Esophagus muscularis mucosa (tissue), 4 donors: ENCODE measurements at regions not wholly inside any gene's neighbourhood (a gene's known extent, or its start where the extent isn't known, plus 50 kb on each side); places are given as distances from the start of the nearest gene placed in this dataset.
"Not testable (repeated sequence)": the region's sequence is repeated elsewhere in the genome, so short reads cannot be mapped to it uniquely, and the experiment has no call there.

Source experiments
- DNase-seq: peaks from one replicate; pipeline ENCODE4 v3.0.0-alpha.2; 2017; ENCODE audit errors: extremely low spot score
- H3K27ac ChIP-seq, 4 donors: fragments of 200-600 bp; sonication (generic); replicated peaks in 1 of 4; 1 replicate in 3 of 4; 2 replicates in 1 of 4; pipeline ENCODE4 v1.5.1; 2016 to 2019; ENCODE audit warnings: mild to moderate bottlenecking in 1 of 4
- H3K27me3 ChIP-seq, 4 donors: fragments of 200-600 bp; sonication (generic); one replicate each; pipeline versions ENCODE4 v1.5.1 to v1.6.0; 2016 to 2019
- H3K36me3 ChIP-seq, 4 donors: fragments of 200-600 bp; sonication (generic); one replicate each; pipeline ENCODE4 v1.5.1; 2016 to 2019
- H3K4me1 ChIP-seq, 4 donors: fragments of 200-600 bp; sonication (generic); one replicate each; pipeline ENCODE4 v1.5.1; 2016 to 2019
- H3K4me3 ChIP-seq, 4 donors: fragments of 200-600 bp; sonication (generic); 1 replicate in 2 of 4; 2 replicates in 2 of 4; pipeline ENCODE4 v1.5.1; 2016 to 2019; ENCODE audit warnings: mild to moderate bottlenecking in 4 of 4, moderate library complexity in 1 of 4
- H3K9me3 ChIP-seq, 4 donors: fragments of 200-600 bp; sonication (generic); 1 replicate in 3 of 4; 2 replicates in 1 of 4; pipeline ENCODE4 v1.5.1; 2016 to 2019
- EP300 ChIP-seq: sonication (generic); formaldehyde crosslinking; IDR thresholded peaks from one replicate; pipeline ENCODE4 v1.6.1; 2017; ENCODE audit warnings: antibody characterized with exemption
- POLR2A ChIP-seq: fragments of 450-650 bp; IDR thresholded peaks from one replicate; pipeline ENCODE4 v1.6.1; 2017; ENCODE audit warnings: antibody characterized with exemption, moderate library complexity, mild to moderate bottlenecking, low read depth
- POLR2AphosphoS5 ChIP-seq, 2 donors: sonication (generic); formaldehyde crosslinking; IDR thresholded peaks; one replicate each; pipeline ENCODE4 v1.6.1; 2017; ENCODE audit warnings: antibody characterized with exemption in 2 of 2
- WGBS: methylation state at CpG from one replicate; pipeline ENCODE4 v1.1.5; 2018; 5-methylcytosine and 5-hydroxymethylcytosine counted together
- intact Hi-C: fragments of 100-400 bp; cut with DNase I; formaldehyde crosslinking; loops from one replicate; pipeline ENCODE4 v1.15.1; 2023
- TF ChIP-seq, protein P1 (sequence below), 3 experiments: fragments of 200-600 bp in 2 of 3; fragments of 450-650 bp in 1 of 3; sonication (generic) in 2 of 3; IDR thresholded peaks; one replicate each; pipeline ENCODE4 v1.5.1; 2017 to 2019; ENCODE audit warnings: antibody characterized with exemption in 3 of 3, mild to moderate bottlenecking in 2 of 3, moderate library complexity in 1 of 3

DNA sequence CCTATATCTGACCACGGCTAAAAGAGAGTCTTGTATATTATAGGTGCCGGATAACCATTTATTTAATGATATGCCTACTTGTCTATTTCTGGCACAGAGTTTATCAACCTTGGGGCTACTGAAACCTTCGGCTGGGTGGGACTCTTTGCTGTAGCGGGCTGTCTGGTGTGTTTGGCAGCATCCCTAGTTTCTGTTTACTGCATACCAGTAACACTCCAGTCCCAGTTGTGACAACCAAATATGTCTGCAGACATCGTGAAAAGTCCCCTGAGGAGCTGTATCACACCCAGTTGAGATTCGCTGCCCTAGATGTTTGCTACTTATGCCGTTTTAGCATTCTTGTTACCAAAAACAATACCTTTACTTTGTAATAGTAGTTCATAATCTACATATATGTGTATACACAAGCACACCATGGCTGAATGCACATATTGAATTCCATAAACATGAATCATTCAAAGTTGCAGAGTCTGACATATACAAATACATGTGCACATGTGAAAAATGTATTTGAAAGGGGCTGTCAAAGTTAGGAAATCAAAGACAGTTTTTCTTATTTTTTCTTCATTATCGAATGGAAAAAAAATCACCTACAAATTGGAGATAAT is 89.1 kb upstream of the SHISA6 start:
- no peak overlapping the region for H3K4me3 ChIP-seq
- H3K27ac ChIP-seq, result no peak overlapping the region
- H3K9me3 ChIP-seq, result no peaks in the 10 kb centered on the region
- H3K4me1 ChIP-seq, result no peaks in the 10 kb centered on the region
- DNase-seq, result no peak
- intact Hi-C loops, result no loop called here
- no peaks in the 10 kb centered on the region for H3K27me3 ChIP-seq
- no peaks in the 10 kb centered on the region for H3K36me3 ChIP-seq
- 86% methylated on average over 8 of the region's 8 CpGs for WGBS
- TF ChIP-seq, protein P1, sequence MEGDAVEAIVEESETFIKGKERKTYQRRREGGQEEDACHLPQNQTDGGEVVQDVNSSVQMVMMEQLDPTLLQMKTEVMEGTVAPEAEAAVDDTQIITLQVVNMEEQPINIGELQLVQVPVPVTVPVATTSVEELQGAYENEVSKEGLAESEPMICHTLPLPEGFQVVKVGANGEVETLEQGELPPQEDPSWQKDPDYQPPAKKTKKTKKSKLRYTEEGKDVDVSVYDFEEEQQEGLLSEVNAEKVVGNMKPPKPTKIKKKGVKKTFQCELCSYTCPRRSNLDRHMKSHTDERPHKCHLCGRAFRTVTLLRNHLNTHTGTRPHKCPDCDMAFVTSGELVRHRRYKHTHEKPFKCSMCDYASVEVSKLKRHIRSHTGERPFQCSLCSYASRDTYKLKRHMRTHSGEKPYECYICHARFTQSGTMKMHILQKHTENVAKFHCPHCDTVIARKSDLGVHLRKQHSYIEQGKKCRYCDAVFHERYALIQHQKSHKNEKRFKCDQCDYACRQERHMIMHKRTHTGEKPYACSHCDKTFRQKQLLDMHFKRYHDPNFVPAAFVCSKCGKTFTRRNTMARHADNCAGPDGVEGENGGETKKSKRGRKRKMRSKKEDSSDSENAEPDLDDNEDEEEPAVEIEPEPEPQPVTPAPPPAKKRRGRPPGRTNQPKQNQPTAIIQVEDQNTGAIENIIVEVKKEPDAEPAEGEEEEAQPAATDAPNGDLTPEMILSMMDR (IDR thresholded peaks at IDR 0.05), result no peak
- no peak for TF ChIP-seq POLR2A
- TF ChIP-seq EP300, result no peak
- TF ChIP-seq POLR2AphosphoS5 (IDR thresholded peaks at IDR 0.05), result no peak

DNA sequence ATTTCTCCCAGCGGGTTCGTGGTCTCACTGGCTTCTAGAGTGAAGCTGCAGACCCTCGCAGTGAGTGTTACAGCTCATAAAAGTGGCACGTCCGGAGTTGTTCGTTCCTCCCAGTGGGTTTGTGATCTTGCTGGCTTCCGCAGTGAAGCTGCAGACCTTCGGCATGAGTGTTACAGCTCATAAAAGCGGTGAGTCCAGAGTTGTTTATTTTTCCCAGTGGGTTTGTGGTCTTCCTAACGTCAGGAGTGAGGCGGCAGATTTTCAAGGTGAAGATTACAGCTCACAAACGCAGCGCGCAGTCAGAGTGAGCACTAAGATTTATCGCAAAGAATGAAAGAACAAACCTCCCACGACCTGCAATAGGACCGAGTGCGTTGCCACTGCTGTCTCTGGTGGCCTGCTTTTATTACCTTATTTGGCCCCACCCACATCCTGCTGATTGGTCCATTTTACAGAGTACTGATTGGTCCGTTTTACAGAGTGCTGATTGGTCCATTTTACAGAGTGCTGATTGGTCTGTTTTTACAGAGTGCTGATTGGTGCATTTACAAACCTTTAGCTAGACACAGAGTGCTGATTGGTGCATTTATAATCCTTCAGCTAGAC is 90.0 kb upstream of the SHISA6 start:
- intact Hi-C loops, DNase-seq, H3K4me1 ChIP-seq, H3K9me3 ChIP-seq, H3K27me3 ChIP-seq, H3K27ac ChIP-seq, H3K4me3 ChIP-seq, H3K36me3 ChIP-seq: not testable (repeated sequence)
- 85% methylated on average over 16 of the region's 19 CpGs for WGBS

DNA sequence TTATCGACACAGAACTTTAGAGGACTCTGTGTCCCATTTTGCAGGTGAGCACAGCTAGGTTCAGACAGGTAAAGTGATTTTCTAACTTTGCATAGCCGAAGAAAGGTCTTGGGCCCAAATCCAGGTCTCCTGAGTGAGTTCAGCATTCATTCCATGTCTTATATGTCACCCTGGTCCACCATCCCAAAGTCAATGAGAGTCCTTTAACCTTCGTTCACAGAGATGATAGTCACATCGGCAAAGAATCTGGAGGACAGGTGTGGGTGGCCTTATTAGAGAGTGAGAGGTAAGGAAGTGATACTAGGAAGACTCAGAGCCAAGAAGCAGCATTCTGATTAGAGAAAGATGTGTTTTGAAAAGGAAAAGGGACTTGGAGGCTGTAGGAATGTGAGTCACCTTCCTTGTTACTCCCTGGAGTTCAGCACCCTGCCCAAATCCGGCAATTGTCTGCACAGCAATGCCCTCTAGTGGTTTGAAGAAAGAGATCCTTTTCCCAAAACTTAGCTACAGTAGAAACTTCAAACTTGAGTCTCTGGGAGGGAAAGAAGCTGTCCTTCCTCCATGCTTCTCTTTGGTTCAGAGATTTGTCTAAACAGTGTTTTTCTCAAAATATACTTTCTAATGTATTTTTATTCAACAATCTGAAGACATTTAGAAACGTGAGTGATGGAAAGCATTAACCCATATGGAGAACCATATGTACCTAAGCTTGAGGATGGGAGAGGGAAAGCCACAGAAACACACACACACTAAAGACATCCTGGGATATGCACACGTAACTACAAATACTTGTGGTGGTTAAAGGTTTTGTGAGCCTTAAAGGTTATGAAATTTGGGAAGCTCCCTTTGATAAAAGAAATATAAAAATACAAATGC is 96.4 kb upstream of the SHISA6 start:
- Histone ChIP-seq H3K36me3 (no peaks in the 10 kb centered on the region), H3K27ac (no peak overlapping the region), H3K4me1 (no peaks in the 10 kb centered on the region), H3K9me3 (no peaks in the 10 kb centered on the region), H3K27me3 (no peaks in the 10 kb centered on the region), H3K4me3 (no peak overlapping the region)
- no peak for DNase-seq
- intact Hi-C loops, result loop anchor here (10.0 kb wide), 1 partner anchor 270 kb away; no protein-coding TSS in a partner anchor
- TF ChIP-seq, protein P1 (IDR thresholded peaks at IDR 0.05), result peak; percentile 23 to 42 (median 25)
- TF ChIP-seq POLR2A (no peak), EP300 (no peak)
- WGBS, result 50% methylated on average over 7 of the region's 7 CpGs

DNA sequence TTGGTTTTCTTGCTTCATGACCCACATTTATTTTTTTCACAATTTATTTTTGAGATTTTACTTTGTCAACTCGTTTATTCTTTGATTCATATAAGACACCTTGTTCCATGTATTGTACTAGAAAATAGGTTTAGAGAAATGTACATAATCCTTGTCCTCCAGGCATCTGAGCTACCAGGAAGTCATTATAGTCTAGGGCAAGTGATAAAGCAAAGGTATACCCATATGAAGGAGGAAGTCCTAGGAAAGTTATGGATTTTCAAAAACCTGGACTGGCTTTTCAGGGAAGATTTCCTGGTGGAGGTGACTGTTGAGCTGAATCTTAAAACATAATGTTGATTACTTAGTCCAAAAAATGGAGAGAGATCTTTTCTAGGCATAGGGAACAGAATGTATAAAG is 98.8 kb upstream of the SHISA6 start:
- Histone ChIP-seq H3K27ac (no peak overlapping the region), H3K4me1 (no peaks in the 10 kb centered on the region), H3K27me3 (no peaks in the 10 kb centered on the region), H3K4me3 (no peak overlapping the region), H3K9me3 (no peaks in the 10 kb centered on the region), H3K36me3 (no peaks in the 10 kb centered on the region)
- DNase-seq, result no peak
- intact Hi-C loops, result loop anchor here (10.0 kb wide), 1 partner anchor 267 kb away; no protein-coding TSS in a partner anchor
- 56% methylated on average over 1 of the region's 1 CpG for WGBS
- TF ChIP-seq, protein P1 (IDR thresholded peaks at IDR 0.05), result no peak
- no peak for TF ChIP-seq POLR2A
- no peak for TF ChIP-seq EP300
- no peak for TF ChIP-seq POLR2AphosphoS5 (IDR thresholded peaks at IDR 0.05)

DNA sequence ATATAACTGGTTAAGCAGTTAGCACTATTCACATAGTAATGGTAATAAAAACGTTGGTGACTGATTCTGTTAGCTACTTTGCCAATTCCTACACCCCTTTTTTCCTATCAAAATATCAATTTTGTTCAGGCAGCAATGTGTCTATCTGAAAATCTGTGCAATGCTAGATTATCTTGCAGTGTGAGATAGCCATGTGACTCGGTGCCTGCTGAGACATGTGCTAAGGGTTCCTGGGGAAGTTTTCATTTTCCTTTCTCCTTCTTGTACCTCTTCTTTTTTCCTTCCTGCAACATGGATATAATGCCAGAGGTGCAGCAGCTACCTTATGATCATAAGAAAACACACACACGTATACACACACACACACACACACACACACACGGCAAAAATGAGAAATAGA is 100.5 kb upstream of the SHISA6 start:
- H3K27me3 ChIP-seq, result no peaks in the 10 kb centered on the region
- H3K27ac ChIP-seq, result no peak overlapping the region
- TF ChIP-seq POLR2A, result no peak
- H3K4me1 ChIP-seq, result no peaks in the 10 kb centered on the region
- DNase-seq, result no peak
- intact Hi-C loops, result loop anchor here (10.0 kb wide), 1 partner anchor 266 kb away; no protein-coding TSS in a partner anchor
- no peak overlapping the region for H3K4me3 ChIP-seq
- WGBS, result 58% methylated on average over 4 of the region's 4 CpGs
- no peaks in the 10 kb centered on the region for H3K36me3 ChIP-seq
- no peaks in the 10 kb centered on the region for H3K9me3 ChIP-seq
